ENCODE measurements at regions not wholly inside any gene's neighbourhood (a gene's known extent, or its start where the extent isn't known, plus 50 kb on each side); places are given as distances from the start of the nearest gene placed in this dataset.

GRCh38 chr10:20957744-20958143 lies 60.6 kb upstream of the NEBL start:
- TF ChIP-seq CTCF (IDR thresholded peaks at IDR 0.05; ENCODE audit: poor library complexity, severe bottlenecking): no peak
- TF ChIP-seq POLR2AphosphoS5 (IDR thresholded peaks at IDR 0.05): no peak
- TF ChIP-seq EP300 (conservative IDR thresholded peaks at IDR 0.05; ENCODE audit: poor library complexity, severe bottlenecking): no peak
- TF ChIP-seq REST (IDR thresholded peaks at IDR 0.05; ENCODE audit: borderline replicate concordance): no peak
- TF ChIP-seq TAF1 (IDR thresholded peaks at IDR 0.05; ENCODE audit: low read depth): no peak
- no peak for TF ChIP-seq RAD21 (conservative IDR thresholded peaks at IDR 0.05)
- no peak for TF ChIP-seq EZH2 (IDR thresholded peaks at IDR 0.05; ENCODE audit: borderline replicate concordance, insufficient read depth, low read length, poor library complexity, severe bottlenecking)
- no peak for TF ChIP-seq SMC3 (conservative IDR thresholded peaks at IDR 0.05; ENCODE audit: poor library complexity)
- TF ChIP-seq MXI1 (conservative IDR thresholded peaks at IDR 0.05; ENCODE audit: poor library complexity, severe bottlenecking): no peak
